Hematopoietic multipotent progenitor cell (in vitro differentiated cells): ENCODE measurements at regions not wholly inside any gene's neighbourhood (a gene's known extent, or its start where the extent isn't known, plus 50 kb on each side); places are given as distances from the start of the nearest gene placed in this dataset.

Source experiments
- DNase-seq, 3 donors: peaks; one replicate each; pipeline ENCODE4 v3.0.0-alpha.2; 2011 to 2015; ENCODE audit warnings: low read depth in 2 of 3, low spot score in 2 of 3

DNA sequence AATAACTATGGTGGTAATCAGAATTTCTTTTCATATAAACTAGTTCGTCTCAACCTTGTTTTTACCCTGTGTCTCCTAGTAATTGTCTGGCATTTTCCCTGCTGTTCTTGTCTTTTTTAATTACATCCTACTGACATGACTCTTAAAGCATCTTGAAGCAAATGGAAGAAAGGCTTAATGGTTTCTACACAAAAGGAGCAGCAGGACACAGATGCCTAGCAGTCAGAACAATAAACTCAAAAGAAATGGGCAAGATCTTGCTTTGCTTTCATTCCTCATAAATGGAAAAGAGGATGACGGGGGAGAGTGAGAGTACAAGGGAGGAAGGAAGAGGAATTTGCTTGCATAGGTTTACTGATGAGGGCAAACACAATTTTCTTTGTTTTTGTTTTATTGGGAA, 293.2 kb upstream of the EMCN start:
- no peak for DNase-seq

DNA sequence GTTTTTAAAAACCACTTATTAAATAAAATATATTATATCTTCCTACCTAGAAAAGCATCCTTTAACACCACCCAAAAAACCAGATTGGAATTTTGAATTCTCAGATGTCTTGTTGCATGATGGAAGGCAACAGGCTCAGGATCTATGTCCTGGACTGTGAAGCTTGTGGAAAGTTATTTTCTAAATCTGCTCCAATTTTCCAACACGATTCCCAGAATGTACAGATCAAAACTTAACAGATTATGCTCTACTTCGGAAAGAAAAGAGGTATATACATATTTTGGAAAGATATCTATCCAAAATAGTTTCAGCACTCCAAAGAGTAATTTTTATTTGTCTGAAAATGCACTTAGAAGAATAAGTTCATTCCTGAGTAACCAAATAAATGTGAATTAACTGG, 291.7 kb upstream of the EMCN start:
- no peak for DNase-seq

DNA sequence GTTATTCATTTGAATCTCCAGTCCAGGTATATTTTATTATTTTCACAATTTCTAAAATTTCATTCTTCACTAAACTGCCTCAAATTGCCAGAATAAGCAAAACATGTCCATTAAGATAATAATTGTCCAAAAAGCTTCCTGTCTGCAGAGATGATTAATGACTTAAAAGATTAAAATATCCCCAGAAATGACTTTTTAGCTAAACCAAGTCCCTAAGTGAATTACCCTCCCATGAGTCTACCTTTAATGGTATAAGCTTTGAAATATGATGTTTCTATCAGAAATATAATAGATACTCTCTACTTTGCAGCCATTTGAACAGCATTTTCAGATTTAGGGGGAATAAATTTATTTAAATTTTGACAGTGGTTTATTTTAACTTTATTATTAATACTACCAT, 289.2 kb upstream of the EMCN start:
- DNase-seq = no peak

DNA sequence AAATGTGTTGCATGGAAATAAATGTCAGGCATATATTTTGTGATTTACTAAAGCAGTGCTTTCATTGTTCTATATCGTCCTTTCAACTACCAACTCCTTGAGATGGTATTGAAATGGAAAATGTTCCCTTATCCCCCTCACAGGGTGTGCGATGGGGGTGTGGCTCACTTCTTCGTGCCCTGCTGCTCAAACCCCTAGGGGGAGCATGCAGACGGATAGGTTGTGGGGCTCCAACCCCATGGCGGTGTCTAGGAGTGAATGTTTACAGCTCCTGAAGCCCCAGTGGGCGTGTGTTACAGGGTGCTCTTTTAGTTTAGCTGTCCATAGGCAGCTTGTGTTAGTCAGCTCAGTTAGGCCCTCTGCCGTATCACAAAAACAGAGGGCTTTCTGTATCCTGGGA, 287.7 kb upstream of the EMCN start:
- DNase-seq = no peak

DNA sequence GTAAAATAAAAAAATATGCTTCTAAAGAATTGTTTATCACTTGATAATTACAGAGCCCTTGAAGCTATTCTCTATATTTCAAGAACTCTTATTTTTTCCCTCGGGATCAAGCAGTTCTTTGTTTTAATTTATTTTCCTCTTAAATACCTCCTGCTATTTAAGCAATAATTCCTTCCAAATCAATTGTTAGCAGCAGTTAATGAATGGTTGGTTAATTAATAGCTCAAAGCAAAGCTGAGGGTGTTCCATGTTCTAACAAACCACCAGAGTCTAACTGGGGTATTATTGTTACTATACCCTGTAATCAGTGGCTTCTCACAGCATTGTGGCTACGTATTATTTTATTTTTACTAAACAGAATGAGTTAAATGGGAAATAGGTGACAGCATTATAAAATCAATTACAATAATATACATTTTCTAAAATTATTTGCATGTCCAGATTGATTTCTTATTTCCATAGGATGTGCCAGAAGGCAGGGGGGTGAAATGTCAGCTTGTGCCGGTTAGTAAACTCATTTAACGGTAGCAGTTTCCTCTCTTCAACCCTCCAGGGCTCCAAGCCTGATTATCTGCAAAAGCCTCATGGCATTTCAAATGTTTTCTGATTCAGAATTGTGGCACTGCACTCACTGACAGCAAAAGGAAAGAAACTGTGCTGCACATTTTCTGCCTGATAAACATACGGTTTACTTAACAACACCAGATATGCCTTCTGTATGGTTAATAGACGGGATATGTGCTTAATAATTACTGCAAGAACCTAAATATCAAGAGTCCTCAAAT, 286.9 kb upstream of the EMCN start:
- DNase-seq = no peak

DNA sequence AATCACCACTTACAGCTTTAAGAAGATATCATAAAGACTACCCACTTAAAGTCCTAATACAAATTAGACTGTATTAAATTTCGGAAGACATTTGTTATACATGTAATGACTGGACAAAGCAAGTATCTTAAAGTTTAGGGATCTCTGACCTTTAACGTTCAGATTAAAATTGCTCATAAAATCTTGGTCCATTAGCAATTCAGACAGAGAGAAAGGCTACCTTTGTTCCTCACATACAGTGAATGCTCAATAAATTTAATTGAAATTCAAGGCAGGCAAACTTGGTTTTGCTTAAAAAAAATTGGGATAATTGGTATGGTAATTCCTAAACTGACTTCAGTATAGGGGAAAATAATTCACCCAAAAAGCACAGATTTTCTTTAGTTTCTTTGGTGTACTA, 285.9 kb upstream of the EMCN start:
- no peak for DNase-seq

DNA sequence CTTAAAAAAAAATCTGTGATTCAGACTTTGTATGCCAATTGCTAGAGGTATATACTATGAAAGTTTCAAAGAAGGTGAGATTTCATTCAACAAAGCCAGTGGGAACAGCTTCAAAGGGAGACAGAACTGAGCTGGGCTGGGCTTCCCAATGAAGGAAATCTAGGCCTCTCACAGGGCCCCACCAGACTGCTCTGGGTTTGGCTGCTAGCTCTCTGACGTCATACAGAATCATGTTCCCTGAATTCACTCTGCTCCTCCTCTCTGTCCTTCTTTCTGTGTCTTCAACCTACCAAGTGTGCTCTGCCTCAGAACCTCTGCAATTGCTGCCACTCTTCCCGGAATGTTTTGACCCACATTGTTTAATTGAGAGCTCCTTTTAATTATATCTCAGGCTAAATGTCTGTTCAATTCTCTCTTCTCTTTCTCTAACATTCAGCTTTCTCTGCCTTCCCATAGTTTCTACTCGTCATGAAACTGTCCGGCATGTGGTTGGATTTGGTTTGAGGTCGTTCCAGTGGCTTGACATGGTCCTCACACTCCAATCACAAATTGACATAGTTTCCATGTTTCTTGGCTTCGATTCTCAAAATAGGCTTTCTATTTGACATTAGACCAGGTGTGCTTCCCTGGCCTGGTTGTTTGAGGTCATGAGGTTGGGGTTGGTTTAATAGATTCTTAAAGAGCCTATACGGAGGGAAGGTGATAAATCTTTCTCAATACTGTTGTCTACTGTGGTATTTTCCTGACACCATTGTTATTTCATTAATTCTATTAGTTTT, 282.1 kb upstream of the EMCN start:
- no peak for DNase-seq

DNA sequence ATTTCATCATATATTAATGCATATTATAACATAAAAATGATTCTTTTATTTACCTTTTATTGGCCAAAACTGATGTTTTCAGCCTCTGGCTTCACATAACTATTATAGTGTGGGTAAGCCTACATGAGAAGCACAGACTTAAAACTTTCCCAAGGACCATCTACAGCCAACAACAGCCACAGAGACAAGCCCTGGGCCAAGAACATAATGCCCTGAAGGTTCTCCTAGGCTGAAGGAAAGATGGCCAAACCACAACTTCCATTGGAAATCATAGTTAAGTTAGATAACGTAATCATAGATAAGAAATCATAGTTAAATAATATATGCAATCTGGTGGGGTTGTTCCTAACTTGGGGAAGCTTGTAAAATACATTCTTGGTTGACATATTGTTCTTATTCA, 280.0 kb upstream of the EMCN start:
- no peak for DNase-seq

DNA sequence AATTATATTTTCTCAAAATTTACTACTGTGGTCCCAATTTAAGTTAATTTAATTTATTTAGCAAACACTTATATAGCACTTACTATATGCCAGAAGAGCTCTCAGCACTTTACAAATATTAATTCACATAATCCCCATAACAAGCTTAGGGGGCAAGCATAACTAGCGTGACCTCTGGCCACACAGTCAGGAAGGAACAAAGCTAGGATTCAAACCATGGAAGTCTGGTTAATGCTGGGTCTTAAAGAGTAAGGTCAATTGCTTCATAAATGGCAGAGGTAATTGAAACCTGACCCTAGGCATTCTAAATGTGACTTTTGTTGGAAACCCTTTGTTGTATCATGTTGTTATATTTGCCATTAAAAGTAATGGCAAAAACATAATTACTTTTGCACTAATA, 279.5 kb upstream of the EMCN start:
- DNase-seq = no peak

DNA sequence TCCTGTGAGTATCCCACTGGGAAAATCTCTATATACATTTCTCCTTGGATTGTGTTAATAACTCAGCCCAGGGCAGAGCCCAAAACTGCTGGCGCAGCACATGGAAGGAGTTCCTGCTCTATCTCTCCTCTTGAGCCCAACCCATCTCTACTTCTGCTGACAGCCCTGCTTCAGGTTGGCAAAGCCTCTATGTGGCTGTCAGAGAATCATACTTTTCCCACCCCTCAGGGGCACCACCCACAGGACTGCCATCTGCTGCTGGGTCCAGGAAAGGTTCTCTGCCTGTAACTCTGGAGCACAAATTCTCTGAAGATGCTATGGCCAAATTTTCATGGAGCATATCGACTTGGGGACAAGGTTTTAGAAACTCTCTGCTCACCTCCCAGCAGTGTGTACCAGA, 278.5 kb upstream of the EMCN start:
- no peak for DNase-seq

DNA sequence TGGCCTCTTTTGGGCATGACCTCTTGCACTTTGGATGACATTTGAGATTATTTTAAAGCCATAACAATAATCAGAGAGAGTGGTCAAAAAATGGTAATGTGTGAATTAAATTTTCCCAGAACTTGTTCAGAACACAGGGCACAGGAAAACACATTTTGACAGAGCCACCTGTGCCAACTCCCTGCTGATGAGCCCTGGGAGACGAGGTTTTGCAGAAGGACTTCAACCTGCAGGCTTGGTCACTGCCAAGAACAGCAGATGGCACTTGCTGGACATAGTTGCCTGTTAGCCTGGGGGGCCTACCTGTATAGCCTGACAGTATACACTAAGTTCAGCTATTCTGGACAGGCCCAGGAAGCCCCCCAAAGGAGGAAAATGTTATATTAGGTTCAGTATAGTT, 277.8 kb upstream of the EMCN start:
- no peak for DNase-seq

DNA sequence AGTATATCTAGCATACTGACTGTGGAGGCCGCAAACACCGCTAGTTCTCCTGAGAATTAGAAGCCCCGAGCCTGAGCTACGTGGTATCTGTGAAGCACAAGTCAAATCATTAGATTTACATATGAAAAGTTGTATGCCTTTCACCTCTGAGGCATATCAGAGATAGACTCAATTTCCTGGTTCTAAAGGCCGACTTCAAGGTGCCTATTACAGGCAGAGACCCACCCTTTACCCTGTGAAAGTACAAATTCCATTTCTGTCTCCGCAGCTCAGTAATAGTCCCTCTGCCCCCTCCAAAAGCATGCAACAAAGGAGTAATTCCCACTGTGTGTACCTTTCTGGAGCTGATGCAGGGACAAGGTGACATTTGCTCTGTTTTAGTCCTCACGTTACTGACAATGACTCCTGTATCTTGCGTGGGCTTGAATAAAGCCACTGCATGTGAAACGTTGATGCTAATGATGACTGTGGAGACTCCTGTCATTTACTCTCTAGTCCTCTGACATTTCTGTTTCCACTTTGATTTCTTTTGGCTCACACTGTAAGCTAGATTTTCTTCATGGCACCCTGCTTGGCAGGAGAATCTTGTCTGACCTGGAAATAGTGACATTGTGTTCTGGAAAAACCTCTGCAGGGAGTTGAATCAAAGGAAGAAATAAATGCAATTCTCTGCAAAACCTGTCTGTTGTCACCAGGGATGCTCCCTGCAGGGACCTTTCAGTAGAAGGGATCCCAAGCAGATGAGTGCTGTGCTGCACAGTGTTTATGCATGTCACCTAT, 273.2 kb upstream of the EMCN start:
- DNase-seq = no peak

DNA sequence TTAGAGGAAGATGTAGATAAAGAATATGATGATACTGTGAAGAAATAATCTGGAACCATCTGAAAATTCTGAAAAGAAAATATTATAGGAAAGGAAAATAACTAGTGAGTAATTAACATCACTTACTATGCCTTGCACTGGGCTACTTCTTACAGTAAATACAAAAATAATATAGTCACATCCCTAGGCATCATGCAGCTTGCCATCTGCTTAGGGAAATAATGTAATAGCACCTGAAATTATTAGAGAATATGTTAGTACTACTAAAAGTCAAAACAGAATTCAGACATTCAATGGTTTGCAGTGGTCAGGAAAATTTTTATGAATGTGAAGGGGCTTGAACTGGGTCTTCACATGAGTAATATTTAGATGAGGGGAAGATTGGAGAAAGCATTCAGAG, 272.2 kb upstream of the EMCN start:
- no peak for DNase-seq

DNA sequence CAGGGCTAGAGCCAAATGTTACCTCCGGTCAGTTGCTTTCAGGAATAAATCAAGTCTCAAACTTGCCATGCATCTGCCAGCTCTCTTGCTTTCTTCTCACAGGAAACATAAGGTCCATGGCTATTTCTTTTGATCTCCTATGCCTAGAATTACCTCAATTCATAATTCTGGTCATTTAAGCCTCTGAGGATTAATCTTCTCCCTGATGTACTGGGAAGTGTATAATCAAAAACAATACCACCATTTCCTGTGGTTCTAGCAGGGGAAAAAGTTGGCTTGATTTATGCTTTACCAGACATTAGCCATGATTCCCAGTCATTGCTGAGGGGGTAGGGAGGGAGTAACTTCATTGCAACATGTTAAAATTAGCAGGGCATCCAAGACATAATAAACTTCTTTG, 268.7 kb upstream of the EMCN start:
- DNase-seq = no peak

DNA sequence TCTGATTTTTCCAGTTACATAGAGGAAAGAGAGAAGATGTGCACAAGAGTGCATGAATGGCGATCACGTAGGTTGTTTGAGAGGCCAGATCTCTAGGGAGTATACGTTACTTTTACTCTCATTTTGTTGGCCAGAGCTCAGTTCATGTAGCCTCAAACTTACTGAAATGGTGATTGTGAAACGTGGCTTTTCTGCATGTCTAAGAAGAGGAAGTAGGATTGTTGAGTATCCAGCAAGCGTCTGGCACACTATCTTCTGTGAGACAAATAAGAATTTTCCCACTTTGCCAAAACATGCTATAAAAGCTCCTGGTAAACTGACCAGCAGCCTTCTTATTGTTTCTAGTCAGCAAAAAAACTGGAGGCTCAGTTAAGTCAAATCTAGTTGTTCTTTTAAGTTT, 264.5 kb upstream of the EMCN start:
- DNase-seq = no peak

DNA sequence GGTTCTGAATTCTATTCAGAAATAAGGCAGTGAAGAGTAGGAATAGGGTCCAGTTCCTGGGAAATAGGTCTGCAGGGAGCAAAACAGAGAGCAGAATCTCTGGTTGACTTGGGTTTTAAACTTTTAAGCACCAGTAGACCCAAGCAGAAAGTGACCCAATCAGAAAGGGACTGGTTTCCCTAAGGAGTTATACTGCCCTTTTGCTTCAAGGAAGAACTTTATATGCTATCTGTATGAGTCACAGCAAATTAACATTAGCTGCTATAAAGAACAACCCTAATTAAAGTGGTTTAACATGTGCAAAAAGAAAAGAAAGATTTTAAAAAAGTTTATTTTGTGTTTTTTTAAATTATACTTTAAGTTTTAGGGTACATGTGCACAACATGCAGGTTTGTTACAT, 263.6 kb upstream of the EMCN start:
- no peak for DNase-seq

DNA sequence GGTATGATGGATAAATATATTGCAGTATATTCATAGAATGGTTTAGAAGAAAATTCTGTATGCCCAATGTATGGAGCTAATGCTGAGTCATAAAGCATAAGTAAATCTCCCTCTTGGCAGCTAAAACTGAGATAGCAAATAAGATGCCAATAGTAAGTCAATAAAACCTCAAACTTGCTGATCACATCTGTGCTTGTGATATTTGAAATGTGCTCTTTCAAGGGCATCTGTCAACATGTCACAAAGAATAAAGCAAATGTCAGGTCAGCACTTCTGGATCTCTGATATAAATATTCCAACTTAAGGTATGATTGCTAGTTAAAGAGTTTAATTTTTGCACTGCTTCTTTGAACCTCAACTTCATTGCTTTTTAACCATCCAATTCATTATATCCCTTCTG, 262.3 kb upstream of the EMCN start:
- no peak for DNase-seq

DNA sequence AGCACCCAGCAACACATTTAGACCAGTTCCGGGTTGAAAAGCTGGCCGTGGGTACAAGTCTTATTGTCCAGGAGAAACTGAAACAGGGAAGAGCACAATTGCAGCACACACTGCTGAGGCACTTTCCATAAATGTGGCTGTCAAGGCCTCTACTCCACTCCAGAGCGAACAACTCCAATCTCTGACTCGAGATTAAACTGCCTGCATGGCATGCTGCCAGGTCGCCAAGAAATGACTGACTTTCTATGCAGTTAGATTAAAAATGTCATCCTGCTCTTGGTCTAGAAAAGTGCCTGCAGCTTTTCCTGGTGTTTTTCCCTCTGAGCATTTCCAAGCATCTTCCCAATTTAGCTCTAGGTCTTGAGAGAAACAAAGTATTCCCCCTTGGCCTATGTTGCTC, 260.6 kb upstream of the EMCN start:
- DNase-seq = no peak

DNA sequence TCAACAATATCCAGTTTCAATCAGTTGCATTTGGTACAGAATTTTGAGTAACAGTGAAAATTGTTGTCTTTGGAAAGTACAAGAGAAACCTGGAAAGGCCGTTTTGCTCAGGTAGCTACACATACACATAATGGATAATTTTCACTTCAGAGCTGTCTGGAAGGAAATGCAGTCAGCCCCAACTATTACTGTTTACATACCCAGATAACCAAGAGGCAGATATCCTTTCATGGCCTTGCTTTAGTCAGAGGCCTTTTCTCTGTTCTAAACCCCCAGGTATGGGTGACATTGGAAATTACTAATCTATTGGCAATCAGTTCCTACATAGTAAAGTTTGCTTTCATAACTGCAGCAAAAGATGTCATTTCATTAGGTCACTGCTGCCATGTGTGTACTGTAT, 244.9 kb upstream of the EMCN start:
- no peak for DNase-seq

DNA sequence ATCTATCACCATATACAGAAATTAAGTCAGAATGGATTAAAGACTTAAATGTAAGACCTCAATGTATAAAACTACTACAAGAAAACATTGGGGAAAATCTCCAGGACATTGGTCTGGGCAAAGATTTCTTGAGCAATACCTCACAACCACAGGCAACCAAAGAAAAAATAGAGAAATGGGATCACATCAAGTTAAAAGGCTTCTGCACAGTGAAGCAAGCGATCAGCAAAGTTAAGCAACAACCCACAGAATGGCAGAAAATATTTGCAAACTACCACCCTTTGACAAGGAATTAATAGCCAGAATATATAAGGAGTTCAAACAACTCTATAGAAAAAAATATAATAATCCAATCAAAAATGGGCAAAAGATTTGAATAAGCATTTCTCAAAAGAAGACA, 236.9 kb upstream of the EMCN start:
- no peak for DNase-seq

DNA sequence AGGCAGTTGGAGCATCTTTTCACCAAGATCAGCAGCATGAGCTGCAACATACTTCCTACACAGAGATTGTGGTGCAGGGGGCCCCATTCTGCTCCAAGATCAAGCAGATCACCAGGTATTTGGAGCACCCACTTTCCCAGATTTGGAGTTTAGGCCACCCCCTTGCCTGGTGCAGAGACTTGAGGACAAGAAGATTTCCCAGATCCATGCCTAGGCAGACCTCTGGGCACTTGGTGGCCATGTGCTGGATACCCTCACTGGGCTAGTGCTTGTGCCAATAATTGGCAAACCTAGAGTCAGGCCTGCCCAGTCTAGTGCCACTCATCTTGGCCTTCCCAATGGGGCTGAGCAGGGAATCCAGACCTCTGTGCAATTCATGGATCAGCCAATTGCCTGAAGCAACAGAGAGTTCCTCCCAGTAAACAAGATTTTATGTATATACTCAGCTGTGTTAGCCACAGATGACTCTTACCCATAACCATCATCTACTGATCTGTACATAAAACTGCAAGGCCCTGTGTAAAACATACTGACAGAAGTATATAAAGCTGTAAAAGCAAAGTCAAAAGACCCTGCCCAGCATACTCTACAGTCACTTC, 228.4 kb upstream of the EMCN start:
- DNase-seq = no peak
